Gastroesophageal sphincter (tissue), 4 donors: ENCODE measurements at regions not wholly inside any gene's neighbourhood (a gene's known extent, or its start where the extent isn't known, plus 50 kb on each side); places are given as distances from the start of the nearest gene placed in this dataset.

Experiments used
- ATAC-seq: fragments of 150-250 bp; one replicate; pipeline ENCODE4 v1.9.1; 2016; ENCODE audit warnings: mild to moderate bottlenecking, moderate library complexity
- H3K27ac ChIP-seq, 4 donors: fragments of 200-600 bp; sonication (generic) in 3 of 4; 1 replicate in 3 of 4; 2 replicates in 1 of 4; pipeline ENCODE4 v1.5.1; 2016 to 2019
- H3K27me3 ChIP-seq: fragments of 200-600 bp; sonication (generic); one replicate; pipeline ENCODE4 v1.5.1; 2019
- H3K36me3 ChIP-seq, 2 donors: fragments of 200-600 bp; sonication (generic); one replicate each; pipeline ENCODE4 v1.5.1; 2019; ENCODE audit warnings: control low read depth in 1 of 2
- H3K4me1 ChIP-seq, 3 donors: fragments of 200-600 bp; sonication (generic); 1 replicate in 2 of 3; 2 replicates in 1 of 3; pipeline ENCODE4 v1.5.1; 2016 to 2019; ENCODE audit warnings: control low read depth in 2 of 3
- H3K4me3 ChIP-seq, 2 donors: fragments of 200-600 bp; sonication (generic); one replicate each; pipeline ENCODE4 v1.5.1; 2019; ENCODE audit warnings: mild to moderate bottlenecking in 1 of 2, moderate library complexity in 1 of 2
- H3K9me3 ChIP-seq, 3 donors: fragments of 200-600 bp; sonication (generic); one replicate each; pipeline ENCODE4 v1.5.1; 2017 to 2019; ENCODE audit warnings: control low read depth in 2 of 3
- CTCF ChIP-seq, 4 experiments: fragments of 200-600 bp in 2 of 4; fragments of 450-650 bp in 2 of 4; sonication (generic) in 1 of 4; IDR thresholded peaks; one replicate each; pipeline ENCODE4 v1.5.1; 2017 to 2019; ENCODE audit warnings: antibody characterized with exemption in 4 of 4, mild to moderate bottlenecking in 2 of 4, moderate library complexity in 2 of 4
- EP300 ChIP-seq: sonication (generic); formaldehyde crosslinking; IDR thresholded peaks from one replicate; pipeline ENCODE4 v1.6.1; 2017; ENCODE audit warnings: antibody characterized with exemption, mild to moderate bottlenecking
- POLR2A ChIP-seq, 2 donors: fragments of 450-650 bp; IDR thresholded peaks; one replicate each; pipeline ENCODE4 v1.6.1; 2017; ENCODE audit warnings: antibody characterized with exemption in 2 of 2, mild to moderate bottlenecking in 2 of 2, moderate library complexity in 1 of 2
- POLR2AphosphoS5 ChIP-seq: sonication (generic); formaldehyde crosslinking; IDR thresholded peaks from one replicate; pipeline ENCODE4 v1.6.1; 2017; ENCODE audit warnings: antibody characterized with exemption
- WGBS, 2 donors: methylation state at CpG; one replicate each; pipeline ENCODE4 v1.1.5; 2018; ENCODE audit warnings: low coverage in 1 of 2; 5-methylcytosine and 5-hydroxymethylcytosine counted together

GRCh38 chr4:174170906-174171305 lies 112.6 kb downstream of the FBXO8 start:
- 85 to 100% methylated on average over 1 of the region's 1 CpG for WGBS, 2 donors

GRCh38 chr4:174170091-174170490 lies 113.4 kb downstream of the FBXO8 start:
- ATAC-seq: no peak
- H3K27ac ChIP-seq: no peak overlapping the region
- no peaks in the 10 kb centered on the region for H3K36me3 ChIP-seq
- H3K4me1 ChIP-seq: no peaks in the 10 kb centered on the region
- no peak overlapping the region for H3K4me3 ChIP-seq
- H3K27me3 ChIP-seq: no peaks in the 10 kb centered on the region
- no peaks in the 10 kb centered on the region for H3K9me3 ChIP-seq
- TF ChIP-seq POLR2A (IDR thresholded peaks at IDR 0.05) (no peak), POLR2AphosphoS5 (no peak), EP300 (no peak), CTCF (IDR thresholded peaks at IDR 0.05) (no peak)
- 87 to 99% methylated on average over 4 to 7 of the region's 7 CpGs for WGBS, 2 donors

More at GRCh38 chr4:174170906-174171305, 112.6 kb downstream of the FBXO8 start:
- H3K36me3 ChIP-seq: no peaks in the 10 kb centered on the region
- no peaks in the 10 kb centered on the region for H3K9me3 ChIP-seq
- H3K4me1 ChIP-seq: no peaks in the 10 kb centered on the region
- TF ChIP-seq EP300 (no peak), CTCF (IDR thresholded peaks at IDR 0.05) (no peak), POLR2A (IDR thresholded peaks at IDR 0.05) (no peak), POLR2AphosphoS5 (no peak)
- H3K27ac ChIP-seq: no peak overlapping the region
- ATAC-seq: no peak
- no peaks in the 10 kb centered on the region for H3K27me3 ChIP-seq
- H3K4me3 ChIP-seq: no peak overlapping the region

GRCh38 chr4:174157106-174157607 lies 126.3 kb downstream of the FBXO8 start:
- H3K27ac ChIP-seq: no peak overlapping the region
- ATAC-seq: no peak
- H3K4me3 ChIP-seq: no peak overlapping the region

GRCh38 chr4:174156239-174156826 lies 127.1 kb downstream of the FBXO8 start:
- H3K27me3 ChIP-seq: no peaks in the 10 kb centered on the region
- ATAC-seq: peak; percentile 58
- peak overlapping the region in 2 of 4 donors; percentile 31 to 63 for H3K27ac ChIP-seq
- no peaks in the 10 kb centered on the region for H3K9me3 ChIP-seq
- H3K4me3 ChIP-seq: no peak overlapping the region
- peaks cover 0 to 33% (median 7%) of the 10 kb centered on the region in 3 donors for H3K4me1 ChIP-seq
- H3K36me3 ChIP-seq: no peaks in the 10 kb centered on the region
- TF ChIP-seq CTCF (IDR thresholded peaks at IDR 0.05): peak; percentile 61 to 73 (median 70)
- no peak for TF ChIP-seq POLR2A (IDR thresholded peaks at IDR 0.05)
- WGBS, 2 donors: 12 to 20% methylated on average over 3 of the region's 3 CpGs

More at GRCh38 chr4:174157106-174157607, 126.3 kb downstream of the FBXO8 start:
- Histone ChIP-seq H3K27me3 (no peaks in the 10 kb centered on the region), H3K4me1 (peaks cover 0 to 32% (median 7%) of the 10 kb centered on the region in 3 donors), H3K9me3 (no peaks in the 10 kb centered on the region), H3K36me3 (no peaks in the 10 kb centered on the region)
- WGBS, 2 donors: 25 to 26% methylated on average over 7 of the region's 7 CpGs
- TF ChIP-seq POLR2A (IDR thresholded peaks at IDR 0.05) (no peak), EP300 (no peak), CTCF (IDR thresholded peaks at IDR 0.05) (no peak), POLR2AphosphoS5 (no peak)

GRCh38 chr4:174154215-174154854 lies 129.1 kb downstream of the FBXO8 start:
- no peaks in the 10 kb centered on the region for H3K36me3 ChIP-seq
- H3K9me3 ChIP-seq: no peaks in the 10 kb centered on the region
- peaks cover 0 to 33% (median 7%) of the 10 kb centered on the region in 3 donors for H3K4me1 ChIP-seq
- H3K27me3 ChIP-seq: no peaks in the 10 kb centered on the region
- TF ChIP-seq POLR2AphosphoS5: peak; percentile 54
- no peak for TF ChIP-seq CTCF (IDR thresholded peaks at IDR 0.05)
- peak; percentile 67 for ATAC-seq
- 22 to 23% methylated on average over 4 to 5 of the region's 5 CpGs for WGBS, 2 donors
- peak overlapping the region; percentile 31 to 76 (median 58) for H3K27ac ChIP-seq
- peak overlapping the region; percentile 40 to 64 for H3K4me3 ChIP-seq
